ENCODE measurements at regions not wholly inside any gene's neighbourhood (a gene's known extent, or its start where the extent isn't known, plus 50 kb on each side); places are given as distances from the start of the nearest gene placed in this dataset.

- TF ChIP-seq POLR2A (IDR thresholded peaks at IDR 0.05; ENCODE audit: low read depth, low read length) (no peak), CTCF (conservative IDR thresholded peaks at IDR 0.05; ENCODE audit: low read depth, low read length) (no peak), BHLHE40 (IDR thresholded peaks at IDR 0.05; ENCODE audit: low read depth, low read length) (no peak), MXI1 (IDR thresholded peaks at IDR 0.05; ENCODE audit: borderline replicate concordance, low read depth, low read length) (no peak), USF2 (IDR thresholded peaks at IDR 0.05; ENCODE audit: low read depth, low read length) (no peak), RFX5 (IDR thresholded peaks at IDR 0.05; ENCODE audit: low read depth, low read length) (no peak), SMC3 (IDR thresholded peaks at IDR 0.05; ENCODE audit: low read depth, low read length) (no peak), ELK1 (IDR thresholded peaks at IDR 0.05; ENCODE audit: borderline replicate concordance, low read depth, low read length) (no peak), RAD21 (IDR thresholded peaks at IDR 0.05; ENCODE audit: low read length) (no peak), MAZ (IDR thresholded peaks at IDR 0.05; ENCODE audit: borderline replicate concordance, low read depth, low read length) (no peak), CEBPB (IDR thresholded peaks at IDR 0.05; ENCODE audit: low read depth, low read length) (no peak), NFE2L2 (IDR thresholded peaks at IDR 0.05; ENCODE audit: low read depth, low read length) (no peak), RCOR1 (IDR thresholded peaks at IDR 0.05; ENCODE audit: insufficient replicate concordance, low read length) (no peak)
Observed at GRCh38 chr4:11189756-11190155, 238.9 kb downstream of the HS3ST1 start.

All from IMR-90 (cell line).